T-helper 9 cell (primary cell): ENCODE measurements at regions not wholly inside any gene's neighbourhood (a gene's known extent, or its start where the extent isn't known, plus 50 kb on each side); places are given as distances from the start of the nearest gene placed in this dataset.
"Not testable (repeated sequence)": the region's sequence is repeated elsewhere in the genome, so short reads cannot be mapped to it uniquely, and the experiment has no call there.

Source experiments
- DNase-seq: peaks from one replicate; pipeline ENCODE4 v3.0.0-alpha.2; 2020

DNA sequence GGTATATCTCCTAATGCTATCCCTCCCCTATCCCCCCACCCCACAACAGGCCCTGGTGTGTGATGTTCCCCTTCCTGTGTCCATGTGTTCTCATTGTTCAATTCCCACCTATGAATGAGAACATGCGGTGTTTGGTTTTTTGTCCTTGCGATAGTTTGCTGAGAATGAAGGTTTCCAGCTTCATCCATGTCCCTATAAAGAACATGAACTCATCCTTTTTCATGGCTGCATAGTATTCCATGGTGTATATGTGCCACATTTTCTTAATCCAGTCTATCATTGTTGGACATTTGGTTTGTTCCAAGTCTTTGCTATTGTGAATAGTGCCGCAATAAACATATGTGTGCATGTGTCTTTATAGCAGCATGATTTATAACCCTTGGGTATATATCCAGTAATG, 77.7 kb upstream of the CXCL13 start:
- DNase-seq, result not testable (repeated sequence)

DNA sequence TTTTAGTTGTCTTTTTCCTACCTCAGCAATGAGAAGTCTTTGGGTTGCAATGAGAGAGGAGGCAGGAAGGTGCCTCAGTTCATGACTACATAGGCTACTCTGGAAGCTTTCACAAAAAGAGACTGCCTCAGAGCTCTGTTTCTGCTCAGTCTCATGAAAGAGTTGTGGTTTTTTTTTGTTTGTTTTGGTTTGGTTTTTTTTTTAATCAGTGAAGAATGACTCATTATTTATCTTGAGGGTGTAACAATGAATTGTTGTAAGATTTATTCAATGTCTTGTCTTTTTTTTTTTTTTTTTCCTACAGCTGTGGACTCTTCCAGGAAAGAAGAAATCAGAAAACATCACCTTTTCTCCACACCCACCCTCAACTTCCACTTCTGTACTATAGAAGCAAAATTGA, 67.5 kb upstream of the CXCL13 start:
- DNase-seq, result no peak

DNA sequence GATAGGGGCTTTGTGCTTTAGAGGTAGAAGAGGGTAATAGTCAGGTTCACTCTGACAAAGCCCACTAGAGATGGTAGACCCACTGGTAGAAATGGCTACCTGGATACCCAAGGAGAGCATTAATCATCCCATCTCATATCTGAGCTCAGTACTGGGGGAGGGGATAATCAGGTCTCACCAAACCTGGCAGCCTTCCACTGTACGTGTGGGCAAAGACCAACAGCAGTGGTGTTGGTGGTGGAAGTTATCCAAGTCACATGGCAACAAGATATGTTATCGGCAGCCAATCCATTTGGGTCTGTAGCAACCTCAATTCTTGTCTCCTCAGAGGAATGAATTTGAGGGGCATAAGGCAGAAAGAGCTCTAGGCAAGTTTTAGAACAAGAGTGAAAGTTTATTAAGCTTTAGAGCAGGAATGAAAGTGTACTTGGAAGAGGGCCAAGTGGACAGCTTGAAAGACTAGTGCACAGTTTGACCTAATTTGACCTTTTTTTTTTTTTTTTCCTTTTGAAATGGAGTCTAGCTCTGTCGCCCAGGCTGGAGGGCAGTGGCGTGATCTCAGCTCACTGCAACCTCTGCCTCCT, 67.0 kb upstream of the CXCL13 start:
- no peak for DNase-seq
